Testis (tissue), 2 donors: ENCODE measurements at regions not wholly inside any gene's neighbourhood (a gene's known extent, or its start where the extent isn't known, plus 50 kb on each side); places are given as distances from the start of the nearest gene placed in this dataset.

Source experiments
- POLR2A ChIP-seq: fragments of 450-650 bp; IDR thresholded peaks from one replicate; pipeline ENCODE4 v1.6.1; 2017; ENCODE audit warnings: antibody characterized with exemption, mild to moderate bottlenecking, moderate library complexity
- TF ChIP-seq, protein P1 (sequence below), 3 experiments: fragments of 450-650 bp in 2 of 3; fragments of 200-600 bp in 1 of 3; sonication (generic) in 1 of 3; IDR thresholded peaks; one replicate each; pipeline ENCODE4 v1.5.1; 2016 to 2019; ENCODE audit warnings: antibody characterized with exemption in 3 of 3, mild to moderate bottlenecking in 2 of 3, moderate library complexity in 1 of 3

DNA sequence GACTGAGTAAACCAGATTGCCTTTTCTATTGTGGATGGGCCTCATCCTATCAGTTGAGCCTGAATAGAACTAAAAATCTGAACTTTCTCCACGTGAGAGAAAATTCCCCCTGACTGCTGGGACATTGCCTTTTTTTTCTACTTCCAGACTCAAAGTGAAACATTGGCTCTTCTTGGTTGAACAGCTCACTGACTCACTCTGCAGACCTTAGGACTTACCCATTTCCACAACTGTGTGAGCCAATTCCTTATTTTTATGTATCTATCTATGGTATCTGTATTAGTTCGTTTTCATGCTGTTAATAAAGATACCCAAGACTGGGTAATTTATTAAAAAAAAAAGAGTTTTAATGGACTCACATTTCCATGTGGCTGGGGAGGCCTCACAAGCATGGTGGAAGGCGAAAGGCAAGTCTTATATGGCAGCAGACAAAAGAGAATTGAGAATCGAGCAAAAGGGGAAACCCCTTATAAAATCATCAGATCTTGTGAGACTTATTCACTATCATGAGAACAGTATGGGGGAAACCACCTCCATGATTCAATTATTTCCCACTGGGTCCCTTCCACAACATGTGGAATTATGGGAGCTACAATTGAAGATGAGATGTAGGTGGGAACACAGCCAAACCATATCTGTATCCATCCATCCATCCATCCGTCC lies 306.7 kb upstream of the SLC24A2 start:
- TF ChIP-seq, protein P1, sequence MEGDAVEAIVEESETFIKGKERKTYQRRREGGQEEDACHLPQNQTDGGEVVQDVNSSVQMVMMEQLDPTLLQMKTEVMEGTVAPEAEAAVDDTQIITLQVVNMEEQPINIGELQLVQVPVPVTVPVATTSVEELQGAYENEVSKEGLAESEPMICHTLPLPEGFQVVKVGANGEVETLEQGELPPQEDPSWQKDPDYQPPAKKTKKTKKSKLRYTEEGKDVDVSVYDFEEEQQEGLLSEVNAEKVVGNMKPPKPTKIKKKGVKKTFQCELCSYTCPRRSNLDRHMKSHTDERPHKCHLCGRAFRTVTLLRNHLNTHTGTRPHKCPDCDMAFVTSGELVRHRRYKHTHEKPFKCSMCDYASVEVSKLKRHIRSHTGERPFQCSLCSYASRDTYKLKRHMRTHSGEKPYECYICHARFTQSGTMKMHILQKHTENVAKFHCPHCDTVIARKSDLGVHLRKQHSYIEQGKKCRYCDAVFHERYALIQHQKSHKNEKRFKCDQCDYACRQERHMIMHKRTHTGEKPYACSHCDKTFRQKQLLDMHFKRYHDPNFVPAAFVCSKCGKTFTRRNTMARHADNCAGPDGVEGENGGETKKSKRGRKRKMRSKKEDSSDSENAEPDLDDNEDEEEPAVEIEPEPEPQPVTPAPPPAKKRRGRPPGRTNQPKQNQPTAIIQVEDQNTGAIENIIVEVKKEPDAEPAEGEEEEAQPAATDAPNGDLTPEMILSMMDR (IDR thresholded peaks at IDR 0.05), result no peak
- no peak for TF ChIP-seq POLR2A
